HG03342 (cell line): ENCODE measurements at regions not wholly inside any gene's neighbourhood (a gene's known extent, or its start where the extent isn't known, plus 50 kb on each side); places are given as distances from the start of the nearest gene placed in this dataset.

Experiments used
- ATAC-seq: cut with Tn5 transposase; IDR thresholded peaks from one replicate; pipeline ENCODE4 v1.9.1; 2021; ENCODE audit warnings: mild to moderate bottlenecking, moderate library complexity; ENCODE audit not compliant: unreplicated experiment

GRCh38 chr2:120826716-120827410, 91.2 kb downstream of the GLI2 start:
- ATAC-seq, result no peak

GRCh38 chr2:120828066-120828465, 92.4 kb downstream of the GLI2 start:
- ATAC-seq, result no peak

- no peak for ATAC-seq
These were observed 93.4 kb downstream of the GLI2 start for GRCh38 chr2:120828829-120829632.

DNA sequence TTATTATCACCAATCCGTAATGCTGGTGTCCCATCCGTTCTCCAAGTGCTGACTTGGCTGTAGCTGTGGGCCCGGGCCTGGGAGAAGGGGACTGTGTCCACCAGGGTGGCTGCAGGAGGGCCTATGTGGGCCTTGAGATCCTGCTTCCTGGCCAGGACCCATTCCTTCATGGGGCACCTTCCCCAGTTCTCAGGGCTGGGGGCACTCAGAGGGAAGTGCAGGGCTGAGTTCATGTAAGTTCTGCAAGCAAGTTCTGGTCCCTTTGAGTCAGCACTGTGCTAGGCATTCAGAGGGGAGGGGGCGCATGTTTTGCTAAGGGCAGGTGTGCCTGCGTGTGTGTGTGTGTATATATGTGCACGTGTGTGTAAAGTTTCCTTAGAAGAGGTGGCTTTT, 94.0 kb downstream of the GLI2 start:
- no peak for ATAC-seq

DNA sequence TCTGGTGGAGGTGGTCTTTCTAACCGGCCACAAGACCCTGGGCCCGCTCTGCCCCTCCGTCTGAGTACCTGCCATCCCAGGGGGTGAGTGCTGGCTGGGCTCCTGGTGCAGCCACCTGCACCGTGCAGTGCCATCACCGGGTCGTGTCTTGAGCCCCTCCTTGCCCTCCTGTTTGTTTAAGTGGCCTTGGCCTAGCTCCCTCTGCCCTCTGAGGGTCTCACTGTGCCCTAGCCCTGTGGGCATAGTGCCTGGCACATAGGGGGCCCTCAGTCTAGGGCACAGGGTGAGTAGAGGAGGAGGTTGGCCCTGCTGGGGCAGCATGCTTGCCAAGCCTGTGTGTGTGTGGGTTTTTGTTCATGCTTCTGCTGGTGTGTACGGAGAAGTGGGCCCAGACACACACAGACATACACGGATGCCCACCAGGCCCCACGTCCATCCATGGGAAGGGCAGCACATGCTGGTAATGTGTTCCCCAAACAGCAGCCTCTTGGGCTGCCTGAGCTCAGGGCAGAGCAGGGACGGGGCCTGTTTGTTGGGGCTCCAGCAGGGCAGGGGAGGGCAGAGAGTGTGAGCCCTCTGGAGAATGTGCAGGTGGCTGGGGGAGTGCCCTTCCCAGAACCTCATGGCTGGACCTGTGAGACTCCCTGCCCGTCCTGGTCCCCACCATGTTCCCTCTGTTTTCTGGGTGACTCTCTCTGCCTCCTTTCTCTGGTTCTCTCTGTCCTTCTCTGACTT, 94.6 kb downstream of the GLI2 start:
- no peak for ATAC-seq

DNA sequence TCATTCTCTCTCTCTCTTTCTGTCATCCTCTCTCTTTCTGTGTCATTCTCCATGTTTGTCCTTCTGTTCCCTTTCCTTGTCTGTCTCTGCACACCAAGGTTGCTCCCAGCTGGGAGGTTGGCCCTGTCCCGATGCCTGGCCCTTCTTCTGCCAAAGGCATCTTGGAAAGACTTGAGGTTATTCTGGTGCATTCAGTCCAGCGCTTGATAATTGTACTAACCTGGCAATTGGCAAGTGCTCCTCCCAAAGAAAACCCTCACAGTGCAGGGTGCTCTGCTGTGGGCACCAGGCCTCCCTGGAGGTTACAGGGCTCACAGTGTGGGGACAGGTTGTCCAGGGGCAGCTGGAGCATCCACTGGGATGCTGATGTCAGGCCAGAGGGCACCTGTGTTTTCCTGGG, 95.4 kb downstream of the GLI2 start:
- ATAC-seq, result no peak

DNA sequence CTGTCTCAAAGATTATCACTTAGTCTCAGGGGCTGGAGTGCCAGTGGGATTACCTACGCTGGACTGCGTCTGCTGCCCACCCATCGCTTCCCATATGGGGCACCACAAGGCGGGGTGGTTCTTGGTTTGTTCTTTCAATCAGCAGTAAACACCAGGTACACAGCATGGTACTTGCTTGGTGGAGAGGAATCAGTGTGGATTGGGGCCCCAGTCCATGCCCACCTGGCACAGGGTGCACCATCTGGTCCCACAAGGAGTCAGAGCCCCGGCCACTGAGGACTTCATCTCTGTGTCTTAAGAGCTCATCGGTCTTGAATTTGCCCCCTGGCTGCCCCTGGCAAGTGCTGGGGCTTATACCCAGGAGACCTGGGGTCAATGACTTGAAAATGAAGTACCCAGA, 96.2 kb downstream of the GLI2 start:
- no peak for ATAC-seq

- ATAC-seq, result no peak
These were observed 96.8 kb downstream of the GLI2 start for GRCh38 chr2:120832296-120833070.

- no peak for ATAC-seq
These were observed 97.5 kb downstream of the GLI2 start for GRCh38 chr2:120833127-120833675.

DNA sequence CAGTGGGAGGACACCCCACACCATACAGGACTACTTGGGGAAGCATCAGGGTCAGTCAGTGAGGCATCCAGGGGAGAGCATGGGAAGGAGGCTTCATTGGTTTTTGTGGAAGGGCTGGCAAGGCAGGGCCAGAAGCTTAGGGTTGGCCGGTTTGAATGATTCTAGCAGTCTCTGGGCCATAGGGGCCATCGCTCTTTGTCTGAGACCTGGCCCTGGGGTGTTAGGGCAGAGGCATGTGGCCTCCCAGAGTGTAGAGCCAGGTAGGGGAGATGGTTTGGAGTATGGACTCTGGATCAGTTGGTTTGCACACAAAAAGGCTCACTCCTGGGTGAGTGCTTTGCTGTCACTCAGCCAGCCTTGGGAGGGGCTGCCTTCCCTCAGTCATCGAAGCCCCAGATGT, 98.5 kb downstream of the GLI2 start:
- ATAC-seq, result no peak

- no peak for ATAC-seq
These were observed 100.6 kb downstream of the GLI2 start for GRCh38 chr2:120836281-120836680.

DNA sequence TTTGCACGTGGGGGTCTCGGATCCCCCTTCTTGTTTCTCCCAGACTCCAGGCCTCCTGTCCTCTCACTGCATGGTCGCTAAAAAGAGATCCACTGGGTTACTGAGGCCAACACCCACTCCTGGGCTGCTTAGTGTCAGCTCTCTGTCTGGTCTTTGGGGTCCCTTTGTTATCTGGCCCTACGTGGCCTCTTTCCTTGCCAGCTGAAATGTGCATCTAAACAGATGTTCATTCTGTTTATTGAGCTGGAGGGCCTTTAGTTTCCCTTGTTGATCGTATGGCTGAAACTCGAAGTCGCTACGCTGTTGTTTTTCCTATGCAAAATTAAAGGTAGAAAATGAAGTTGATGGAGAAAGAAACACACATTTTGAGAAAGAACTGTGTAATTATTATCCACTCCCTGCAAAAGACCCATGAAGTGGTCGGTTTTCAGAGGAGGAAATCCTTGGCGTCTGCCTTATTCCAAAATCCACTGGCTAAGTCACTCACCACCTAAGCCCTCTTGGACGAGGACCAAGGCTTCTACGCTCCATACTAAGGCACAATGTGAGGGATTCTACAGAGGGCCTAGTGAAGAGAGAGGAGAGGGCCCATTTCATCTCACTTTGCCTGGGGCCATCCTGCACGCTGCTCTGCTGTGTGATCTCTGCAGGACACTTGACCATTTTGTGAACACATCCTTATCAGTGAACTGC, 105.3 kb downstream of the GLI2 start:
- no peak for ATAC-seq

- no peak for ATAC-seq
These were observed 107.1 kb downstream of the GLI2 start for GRCh38 chr2:120842456-120843439.

- ATAC-seq, result no peak
These were observed 108.5 kb downstream of the GLI2 start for GRCh38 chr2:120844070-120844738.

DNA sequence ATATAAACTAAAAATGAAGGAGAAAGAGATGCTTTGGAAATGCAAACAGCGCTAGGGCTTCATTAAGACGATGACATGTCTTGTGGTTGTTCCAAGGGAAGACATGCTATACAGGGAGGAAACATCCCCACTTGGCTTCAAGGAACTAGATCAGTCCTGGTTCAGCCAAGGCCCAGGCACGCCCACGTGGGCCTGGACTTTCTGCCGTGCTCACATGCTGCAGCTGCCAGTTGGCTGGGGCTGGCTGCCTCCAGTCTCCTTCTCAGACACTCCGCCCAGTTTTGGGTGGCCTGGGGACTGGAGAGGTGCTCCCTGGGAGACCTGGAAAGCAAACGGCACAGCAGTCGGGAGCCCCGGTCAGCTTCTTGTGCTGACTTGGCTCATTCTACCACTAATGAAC, 109.6 kb downstream of the GLI2 start:
- no peak for ATAC-seq

DNA sequence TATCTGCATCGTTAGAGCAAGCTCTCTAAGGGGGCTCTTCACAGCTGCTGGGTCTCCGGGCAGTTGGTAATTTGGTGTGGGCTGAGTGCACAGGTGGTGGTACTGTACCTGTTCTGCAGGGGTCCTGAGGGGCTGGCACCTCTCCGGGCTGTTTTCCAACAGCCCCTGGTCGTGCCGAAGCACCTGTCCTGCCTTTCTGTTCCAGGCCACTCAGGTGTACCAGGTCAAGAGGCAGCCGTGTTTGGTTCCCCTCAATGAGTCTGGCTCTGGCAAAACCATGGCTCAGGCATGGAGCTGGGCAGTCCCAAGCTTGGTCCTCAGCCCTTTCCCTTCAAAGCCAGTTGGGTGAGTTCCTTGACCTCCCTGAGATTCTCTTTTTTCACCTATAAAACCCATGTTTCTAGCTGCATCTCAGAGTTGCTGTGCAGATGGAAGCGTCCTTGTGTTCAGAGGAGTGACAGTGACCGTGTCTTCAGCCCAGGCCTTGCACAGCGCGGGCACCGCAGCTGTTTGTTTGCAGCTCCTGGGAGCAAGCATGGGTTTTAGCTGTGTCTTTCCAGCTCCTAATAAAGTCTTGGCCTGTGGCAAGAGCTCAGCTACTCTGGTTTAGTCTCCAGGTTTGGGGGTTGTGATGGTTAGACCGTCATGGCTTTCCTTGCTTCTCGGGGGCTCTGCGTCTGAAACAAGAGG, 110.9 kb downstream of the GLI2 start:
- ATAC-seq, result no peak

DNA sequence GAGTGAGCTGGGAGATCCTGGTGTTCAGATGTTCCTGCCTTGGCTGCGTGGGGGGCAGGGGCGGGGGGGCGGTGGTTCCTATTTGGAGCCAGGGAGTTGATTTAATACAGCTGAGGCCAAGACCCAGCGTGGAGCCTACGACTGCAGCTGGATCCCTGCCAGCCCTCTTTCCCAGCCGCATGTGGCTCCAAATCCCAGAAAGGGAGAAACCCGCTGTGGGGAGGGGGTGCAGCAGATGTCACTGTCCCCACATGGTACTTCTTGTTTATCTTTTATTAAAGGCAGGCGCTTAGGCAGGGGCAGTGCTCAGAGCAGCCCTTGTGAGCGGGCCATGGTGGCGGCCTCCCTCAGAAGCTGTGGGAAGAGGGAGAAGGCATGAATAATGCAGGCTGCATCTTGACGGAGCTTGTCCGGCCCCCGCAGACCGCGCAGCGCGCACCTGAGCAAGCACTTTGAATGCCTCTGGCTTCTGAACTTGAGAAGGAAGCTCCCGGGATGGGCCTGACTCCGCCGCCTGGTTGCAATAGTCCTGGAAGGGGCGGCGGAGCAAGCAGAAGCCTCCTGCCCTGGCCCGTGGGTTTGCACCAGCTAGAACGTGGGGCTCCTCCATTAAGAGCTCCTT, 112.1 kb downstream of the GLI2 start:
- no peak for ATAC-seq
